Smooth muscle cell (in vitro differentiated cells): ENCODE measurements at regions not wholly inside any gene's neighbourhood (a gene's known extent, or its start where the extent isn't known, plus 50 kb on each side); places are given as distances from the start of the nearest gene placed in this dataset.

Source experiments
- DNase-seq: peaks from one replicate; lab custom pipeline; 2025; ENCODE audit not compliant: unreplicated experiment; lab: John Stamatoyannopoulos, UW
- H2AFZ ChIP-seq: fragments of 200-600 bp; sonication (generic); 2 replicates; pipeline ENCODE4 v1.6.0; 2016; ENCODE audit warnings: antibody characterized with exemption, low read depth, mild to moderate bottlenecking
- H3F3A ChIP-seq: fragments of 200-600 bp; sonication (generic); 2 replicates; pipeline ENCODE4 v1.6.0; 2017; ENCODE audit warnings: antibody characterized with exemption, low read depth
- H3K27ac ChIP-seq: fragments of 200-600 bp; sonication (generic); 2 replicates; pipeline ENCODE4 v1.5.1; 2016; ENCODE audit warnings: low read depth, mild to moderate bottlenecking
- H3K27me3 ChIP-seq: fragments of 200-600 bp; sonication (generic); 2 replicates; pipeline ENCODE4 v1.6.1; 2016; ENCODE audit warnings: low read depth, mild to moderate bottlenecking
- H3K36me3 ChIP-seq: fragments of 200-600 bp; sonication (generic); 2 replicates; pipeline ENCODE4 v1.5.1; 2016; ENCODE audit warnings: low read depth
- H3K4me1 ChIP-seq: fragments of 200-600 bp; sonication (generic); 2 replicates; pipeline ENCODE4 v1.5.1; 2016; ENCODE audit warnings: low read depth
- H3K4me2 ChIP-seq: fragments of 200-600 bp; sonication (generic); 2 replicates; pipeline ENCODE4 v1.6.0; 2016; ENCODE audit warnings: mild to moderate bottlenecking
- H3K4me3 ChIP-seq: fragments of 200-600 bp; sonication (generic); 2 replicates; pipeline ENCODE4 v1.5.1; 2016; ENCODE audit warnings: mild to moderate bottlenecking
- H3K79me2 ChIP-seq: fragments of 200-600 bp; sonication (generic); 2 replicates; pipeline ENCODE4 v1.6.0; 2016; ENCODE audit warnings: low read depth, mild to moderate bottlenecking
- H3K9ac ChIP-seq: fragments of 200-600 bp; sonication (generic); 2 replicates; pipeline ENCODE4 v1.6.0; 2016; ENCODE audit warnings: low read depth
- H3K9me3 ChIP-seq: fragments of 200-600 bp; sonication (generic); replicated peaks from 2 replicates; pipeline ENCODE4 v1.5.1; 2016; ENCODE audit warnings: low read depth
- H4K20me1 ChIP-seq: fragments of 200-600 bp; sonication (generic); 2 replicates; pipeline ENCODE4 v1.6.0; 2016; ENCODE audit warnings: low read depth
- WGBS: methylation state at CpG from one replicate; pipeline ENCODE4 v1.1.7; 2016; ENCODE audit warnings: low lambda C conversion rate; 5-methylcytosine and 5-hydroxymethylcytosine counted together
- TF ChIP-seq, protein P1 (sequence below): fragments of 200-600 bp; sonication (generic); IDR thresholded peaks from 2 replicates; pipeline ENCODE4 v1.5.1; 2017; ENCODE audit warnings: borderline replicate concordance, mild to moderate bottlenecking, antibody characterized with exemption; ENCODE audit not compliant: insufficient read depth, poor library complexity, severe bottlenecking

DNA sequence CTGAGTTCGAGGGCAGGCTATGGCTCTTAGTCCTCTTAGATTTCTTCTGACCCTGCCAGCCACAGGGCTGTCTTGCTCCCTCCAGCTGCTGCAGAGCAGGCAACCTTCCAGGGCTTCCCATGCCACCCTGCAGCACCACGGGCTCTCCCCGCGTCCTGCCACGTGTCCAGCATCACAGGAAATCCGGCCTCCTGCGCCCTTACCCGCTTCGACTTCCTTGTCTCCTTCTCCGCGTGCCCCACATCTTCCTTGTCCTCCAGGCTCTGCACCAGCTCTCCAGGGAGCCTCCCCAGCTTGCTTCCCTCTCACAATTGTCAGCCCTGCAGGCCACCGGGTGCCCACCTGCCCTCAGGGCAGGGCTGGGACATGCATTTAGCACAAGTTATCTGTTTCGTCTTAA is 253.5 kb downstream of the DCDC2C start:
- H2AFZ ChIP-seq: no peak overlapping the region
- 87% methylated on average over 13 of the region's 13 CpGs for WGBS

DNA sequence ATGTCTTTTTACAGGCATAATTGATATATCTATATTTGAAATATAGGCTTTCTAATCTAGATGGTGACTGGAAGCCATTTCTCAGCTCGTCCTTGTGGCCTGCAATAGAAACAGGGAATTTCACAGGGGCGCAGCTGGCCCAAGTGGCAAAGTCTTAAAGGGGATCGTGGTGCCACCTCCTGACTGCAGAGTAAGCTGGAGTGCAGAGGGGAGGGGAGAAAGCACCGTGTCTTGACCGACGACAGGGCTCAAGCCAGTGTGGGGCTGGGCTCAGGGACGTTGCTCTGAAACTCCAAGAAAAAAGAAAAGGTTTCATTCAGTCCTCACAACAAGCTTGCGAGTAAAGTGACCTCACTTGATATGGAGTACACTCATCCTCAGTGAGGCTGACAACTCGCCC is 255.1 kb downstream of the DCDC2C start:
- no peak overlapping the region for H3K4me2 ChIP-seq
- 80% methylated on average over 9 of the region's 9 CpGs for WGBS
- TF ChIP-seq, protein P1, sequence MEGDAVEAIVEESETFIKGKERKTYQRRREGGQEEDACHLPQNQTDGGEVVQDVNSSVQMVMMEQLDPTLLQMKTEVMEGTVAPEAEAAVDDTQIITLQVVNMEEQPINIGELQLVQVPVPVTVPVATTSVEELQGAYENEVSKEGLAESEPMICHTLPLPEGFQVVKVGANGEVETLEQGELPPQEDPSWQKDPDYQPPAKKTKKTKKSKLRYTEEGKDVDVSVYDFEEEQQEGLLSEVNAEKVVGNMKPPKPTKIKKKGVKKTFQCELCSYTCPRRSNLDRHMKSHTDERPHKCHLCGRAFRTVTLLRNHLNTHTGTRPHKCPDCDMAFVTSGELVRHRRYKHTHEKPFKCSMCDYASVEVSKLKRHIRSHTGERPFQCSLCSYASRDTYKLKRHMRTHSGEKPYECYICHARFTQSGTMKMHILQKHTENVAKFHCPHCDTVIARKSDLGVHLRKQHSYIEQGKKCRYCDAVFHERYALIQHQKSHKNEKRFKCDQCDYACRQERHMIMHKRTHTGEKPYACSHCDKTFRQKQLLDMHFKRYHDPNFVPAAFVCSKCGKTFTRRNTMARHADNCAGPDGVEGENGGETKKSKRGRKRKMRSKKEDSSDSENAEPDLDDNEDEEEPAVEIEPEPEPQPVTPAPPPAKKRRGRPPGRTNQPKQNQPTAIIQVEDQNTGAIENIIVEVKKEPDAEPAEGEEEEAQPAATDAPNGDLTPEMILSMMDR: no peak
- H3K4me1 ChIP-seq: no peaks in the 10 kb centered on the region
- H3K27ac ChIP-seq: no peak overlapping the region
- H3K4me3 ChIP-seq: no peak overlapping the region
- H3K9me3 ChIP-seq: no peaks in the 10 kb centered on the region
- no peak overlapping the region for H2AFZ ChIP-seq
- no peaks in the 10 kb centered on the region for H3K27me3 ChIP-seq
- H3K79me2 ChIP-seq: no peaks in the 10 kb centered on the region
- H3K36me3 ChIP-seq: no peaks in the 10 kb centered on the region
- H3F3A ChIP-seq: no peaks in the 10 kb centered on the region
- no peak for DNase-seq
- no peak overlapping the region for H3K9ac ChIP-seq
- no peaks in the 10 kb centered on the region for H4K20me1 ChIP-seq

More for the DNA sequence above, 253.5 kb downstream of the DCDC2C start:
- Histone ChIP-seq H3K9me3 (no peaks in the 10 kb centered on the region), H3K4me2 (no peak overlapping the region), H3K27me3 (no peaks in the 10 kb centered on the region), H3K4me1 (no peaks in the 10 kb centered on the region), H3K36me3 (no peaks in the 10 kb centered on the region), H3K9ac (no peak overlapping the region), H3K79me2 (no peaks in the 10 kb centered on the region), H3K27ac (no peak overlapping the region), H3K4me3 (no peak overlapping the region), H4K20me1 (no peaks in the 10 kb centered on the region), H3F3A (no peaks in the 10 kb centered on the region)
- TF ChIP-seq, protein P1: no peak
- no peak for DNase-seq

DNA sequence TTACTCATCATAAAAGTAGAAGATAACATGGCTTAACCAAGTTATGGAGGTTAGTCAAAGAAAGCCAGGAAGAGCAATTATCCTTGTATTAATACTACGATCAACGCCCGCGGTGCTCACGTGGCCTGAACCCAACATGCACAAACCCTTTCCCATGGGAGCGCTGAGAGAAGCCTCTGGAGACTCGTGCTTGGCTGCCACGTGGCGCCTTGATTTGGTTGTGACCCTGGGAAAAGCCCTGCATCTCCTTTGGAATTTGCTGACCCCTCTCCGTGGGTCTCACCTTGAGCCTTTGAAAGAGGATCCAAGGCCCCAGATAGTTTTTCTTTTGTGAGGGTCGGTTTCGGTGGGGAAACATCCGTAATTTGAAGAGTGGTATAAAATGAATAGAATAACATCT is 255.6 kb downstream of the DCDC2C start:
- no peaks in the 10 kb centered on the region for H3K36me3 ChIP-seq
- H3K4me1 ChIP-seq: no peaks in the 10 kb centered on the region
- no peak overlapping the region for H3K9ac ChIP-seq
- H3K4me2 ChIP-seq: no peak overlapping the region
- no peaks in the 10 kb centered on the region for H4K20me1 ChIP-seq
- WGBS: 49% methylated on average over 13 of the region's 13 CpGs
- H3K27me3 ChIP-seq: no peaks in the 10 kb centered on the region
- TF ChIP-seq, protein P1: no peak
- H3K9me3 ChIP-seq: no peaks in the 10 kb centered on the region
- DNase-seq: no peak
- no peak overlapping the region for H3K4me3 ChIP-seq
- no peak overlapping the region for H3K27ac ChIP-seq
- no peaks in the 10 kb centered on the region for H3K79me2 ChIP-seq
- H2AFZ ChIP-seq: no peak overlapping the region
- H3F3A ChIP-seq: no peaks in the 10 kb centered on the region

DNA sequence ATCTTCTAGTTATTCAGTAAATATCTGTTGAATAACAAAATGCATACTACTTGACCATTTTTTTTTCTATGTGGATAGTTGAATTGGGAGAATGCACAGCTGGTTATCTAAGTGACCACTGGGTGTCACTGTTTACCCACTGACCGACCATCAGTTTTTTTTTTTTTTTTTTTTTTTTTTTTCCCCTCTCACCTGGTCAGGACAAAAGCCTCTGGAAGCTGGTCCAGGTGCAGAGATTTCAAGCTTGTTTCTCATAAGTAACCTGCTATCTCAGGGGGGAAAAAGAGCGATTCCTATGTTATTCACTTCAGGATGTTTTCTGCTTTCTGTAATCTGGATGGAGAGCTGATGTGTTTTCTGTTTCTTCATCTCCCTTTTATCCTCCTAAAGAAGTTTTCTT is 256.0 kb downstream of the DCDC2C start:
- H3F3A ChIP-seq: no peaks in the 10 kb centered on the region
- no peaks in the 10 kb centered on the region for H3K79me2 ChIP-seq
- H2AFZ ChIP-seq: no peak overlapping the region
- no peaks in the 10 kb centered on the region for H3K36me3 ChIP-seq
- DNase-seq: no peak
- no peak overlapping the region for H3K27ac ChIP-seq
- no peaks in the 10 kb centered on the region for H3K4me1 ChIP-seq
- no peak overlapping the region for H3K4me2 ChIP-seq
- no peaks in the 10 kb centered on the region for H3K27me3 ChIP-seq
- H3K9me3 ChIP-seq: no peaks in the 10 kb centered on the region
- H3K4me3 ChIP-seq: no peak overlapping the region
- 14% methylated on average over 2 of the region's 2 CpGs for WGBS
- no peak overlapping the region for H3K9ac ChIP-seq
- no peaks in the 10 kb centered on the region for H4K20me1 ChIP-seq
- TF ChIP-seq, protein P1: peak; percentile 62
